Activated T-helper 2 cell treated with anti-CD3 and anti-CD28 coated beads, Interferon-gamma antibody, Interleukin-2, Interleukin-4, amounts not matched to agents 10 μg/mL and 5 μg/mL and 100 μg/mL, durations not matched to agents 14 hours and 24 hours and 36 hours (primary cell): ENCODE measurements at regions not wholly inside any gene's neighbourhood (a gene's known extent, or its start where the extent isn't known, plus 50 kb on each side); places are given as distances from the start of the nearest gene placed in this dataset.

Experiments used
- DNase-seq: peaks from one replicate; pipeline ENCODE4 v3.0.0; 2021; ENCODE audit warnings: low spot score
- H3K27ac Mint-ChIP-seq: one replicate; pipeline ENCODE4 v1.8.0; 2021; ENCODE audit warnings: mixed read lengths
- H3K27me3 Mint-ChIP-seq: one replicate; pipeline ENCODE4 v1.8.0; 2021; ENCODE audit warnings: low read depth, mixed read lengths
- H3K36me3 Mint-ChIP-seq: one replicate; pipeline ENCODE4 v1.8.0; 2021; ENCODE audit warnings: low read depth, mixed read lengths
- H3K4me1 Mint-ChIP-seq: one replicate; pipeline ENCODE4 v1.8.0; 2021; ENCODE audit warnings: low read depth, mixed read lengths
- H3K4me3 Mint-ChIP-seq: one replicate; pipeline ENCODE4 v1.8.0; 2021; ENCODE audit warnings: low read depth, mild to moderate bottlenecking, moderate library complexity, mixed read lengths
- H3K9me3 Mint-ChIP-seq: one replicate; pipeline ENCODE4 v1.8.0; 2021; ENCODE audit warnings: mixed read lengths
- intact Hi-C: fragments of 100-400 bp; cut with micrococcal nuclease; formaldehyde crosslinking; loops from one replicate; pipeline ENCODE4 v1.15.1; 2023

GRCh38 chr15:87387766-87388165 is 868.8 kb downstream of the NTRK3 start:
- no peak overlapping the region for H3K27ac Mint-ChIP-seq
- H3K4me1 Mint-ChIP-seq = no peaks in the 10 kb centered on the region
- H3K36me3 Mint-ChIP-seq = no peaks in the 10 kb centered on the region
- H3K4me3 Mint-ChIP-seq = no peak overlapping the region
- H3K27me3 Mint-ChIP-seq = no peaks in the 10 kb centered on the region
- intact Hi-C loops = no loop called here
- H3K9me3 Mint-ChIP-seq = peaks cover 14% of the 10 kb centered on the region
- DNase-seq = no peak

- peaks cover 10% of the 10 kb centered on the region for H3K9me3 Mint-ChIP-seq
- H3K27me3 Mint-ChIP-seq = no peaks in the 10 kb centered on the region
- H3K4me3 Mint-ChIP-seq = no peak overlapping the region
- no peaks in the 10 kb centered on the region for H3K4me1 Mint-ChIP-seq
- H3K36me3 Mint-ChIP-seq = no peaks in the 10 kb centered on the region
- DNase-seq = no peak
- H3K27ac Mint-ChIP-seq = no peak overlapping the region
- intact Hi-C loops = no loop called here
Measured at GRCh38 chr15:87374339-87374738, 882.2 kb downstream of the NTRK3 start.

- DNase-seq = no peak
- Mint-ChIP-seq H3K27ac (no peak overlapping the region), H3K27me3 (no peaks in the 10 kb centered on the region), H3K9me3 (peaks cover 5% of the 10 kb centered on the region), H3K4me1 (no peaks in the 10 kb centered on the region), H3K4me3 (no peak overlapping the region), H3K36me3 (no peaks in the 10 kb centered on the region)
- intact Hi-C loops = no loop called here
Measured at GRCh38 chr15:87369269-87369668, 887.3 kb downstream of the NTRK3 start.

GRCh38 chr15:87368511-87368910 is 888.0 kb downstream of the NTRK3 start:
- H3K27me3 Mint-ChIP-seq = no peaks in the 10 kb centered on the region
- H3K4me3 Mint-ChIP-seq = no peak overlapping the region
- no peaks in the 10 kb centered on the region for H3K36me3 Mint-ChIP-seq
- H3K27ac Mint-ChIP-seq = no peak overlapping the region
- H3K4me1 Mint-ChIP-seq = no peaks in the 10 kb centered on the region
- no peaks in the 10 kb centered on the region for H3K9me3 Mint-ChIP-seq
- intact Hi-C loops = no loop called here
- no peak for DNase-seq

GRCh38 chr15:87365186-87365585 is 891.4 kb downstream of the NTRK3 start:
- Mint-ChIP-seq H3K27ac (no peak overlapping the region), H3K4me3 (no peak overlapping the region), H3K36me3 (no peaks in the 10 kb centered on the region), H3K9me3 (no peaks in the 10 kb centered on the region), H3K27me3 (no peaks in the 10 kb centered on the region), H3K4me1 (no peaks in the 10 kb centered on the region)
- no peak for DNase-seq
- intact Hi-C loops = no loop called here

- H3K27ac Mint-ChIP-seq = no peak overlapping the region
- H3K36me3 Mint-ChIP-seq = no peaks in the 10 kb centered on the region
- H3K4me3 Mint-ChIP-seq = no peak overlapping the region
- intact Hi-C loops = no loop called here
- H3K27me3 Mint-ChIP-seq = no peaks in the 10 kb centered on the region
- no peaks in the 10 kb centered on the region for H3K4me1 Mint-ChIP-seq
- no peak for DNase-seq
- H3K9me3 Mint-ChIP-seq = no peaks in the 10 kb centered on the region
Measured at GRCh38 chr15:87362531-87362930, 894.0 kb downstream of the NTRK3 start.

- intact Hi-C loops = no loop called here
- no peaks in the 10 kb centered on the region for H3K27me3 Mint-ChIP-seq
- no peaks in the 10 kb centered on the region for H3K36me3 Mint-ChIP-seq
- DNase-seq = no peak
- H3K4me3 Mint-ChIP-seq = no peak overlapping the region
- no peak overlapping the region for H3K27ac Mint-ChIP-seq
- H3K9me3 Mint-ChIP-seq = no peaks in the 10 kb centered on the region
- H3K4me1 Mint-ChIP-seq = no peaks in the 10 kb centered on the region
Measured at GRCh38 chr15:87357637-87358313, 898.8 kb downstream of the NTRK3 start.

GRCh38 chr15:87355946-87356345 is 900.6 kb downstream of the NTRK3 start:
- H3K36me3 Mint-ChIP-seq = no peaks in the 10 kb centered on the region
- no peak overlapping the region for H3K4me3 Mint-ChIP-seq
- no peak overlapping the region for H3K27ac Mint-ChIP-seq
- no peaks in the 10 kb centered on the region for H3K9me3 Mint-ChIP-seq
- intact Hi-C loops = no loop called here
- DNase-seq = no peak
- H3K4me1 Mint-ChIP-seq = no peaks in the 10 kb centered on the region
- no peaks in the 10 kb centered on the region for H3K27me3 Mint-ChIP-seq

- intact Hi-C loops = no loop called here
- no peak overlapping the region for H3K27ac Mint-ChIP-seq
- no peaks in the 10 kb centered on the region for H3K36me3 Mint-ChIP-seq
- H3K27me3 Mint-ChIP-seq = no peaks in the 10 kb centered on the region
- H3K4me1 Mint-ChIP-seq = no peaks in the 10 kb centered on the region
- no peaks in the 10 kb centered on the region for H3K9me3 Mint-ChIP-seq
- DNase-seq = no peak
- no peak overlapping the region for H3K4me3 Mint-ChIP-seq
Measured at GRCh38 chr15:87354661-87355410, 901.7 kb downstream of the NTRK3 start.

GRCh38 chr15:87349181-87349580 is 907.4 kb downstream of the NTRK3 start:
- no peaks in the 10 kb centered on the region for H3K27me3 Mint-ChIP-seq
- H3K36me3 Mint-ChIP-seq = no peaks in the 10 kb centered on the region
- no peak overlapping the region for H3K27ac Mint-ChIP-seq
- H3K9me3 Mint-ChIP-seq = no peaks in the 10 kb centered on the region
- no peaks in the 10 kb centered on the region for H3K4me1 Mint-ChIP-seq
- no peak for DNase-seq
- H3K4me3 Mint-ChIP-seq = no peak overlapping the region
- intact Hi-C loops = no loop called here

GRCh38 chr15:87348746-87349145 is 907.8 kb downstream of the NTRK3 start:
- Mint-ChIP-seq H3K27me3 (no peaks in the 10 kb centered on the region), H3K4me3 (no peak overlapping the region)

GRCh38 chr15:87347806-87348515 is 908.6 kb downstream of the NTRK3 start:
- H3K27ac Mint-ChIP-seq = no peak overlapping the region
- H3K9me3 Mint-ChIP-seq = no peaks in the 10 kb centered on the region
- no peaks in the 10 kb centered on the region for H3K4me1 Mint-ChIP-seq
- no peak for DNase-seq
- H3K27me3 Mint-ChIP-seq = no peaks in the 10 kb centered on the region
- intact Hi-C loops = no loop called here
- no peaks in the 10 kb centered on the region for H3K36me3 Mint-ChIP-seq
- H3K4me3 Mint-ChIP-seq = no peak overlapping the region

More at GRCh38 chr15:87348746-87349145, 907.8 kb downstream of the NTRK3 start:
- intact Hi-C loops = no loop called here
- Mint-ChIP-seq H3K27ac (no peak overlapping the region), H3K36me3 (no peaks in the 10 kb centered on the region), H3K4me1 (no peaks in the 10 kb centered on the region), H3K9me3 (no peaks in the 10 kb centered on the region)
- no peak for DNase-seq

- Mint-ChIP-seq H3K4me1 (no peaks in the 10 kb centered on the region), H3K27me3 (no peaks in the 10 kb centered on the region), H3K36me3 (no peaks in the 10 kb centered on the region), H3K4me3 (no peak overlapping the region), H3K27ac (no peak overlapping the region), H3K9me3 (no peaks in the 10 kb centered on the region)
- DNase-seq = no peak
- intact Hi-C loops = no loop called here
Measured at GRCh38 chr15:87345961-87346360, 910.6 kb downstream of the NTRK3 start.
